Natural killer cell treated with Interleukin-12 subunit alpha and Interleukin-12 subunit beta and Interleukin-15 and Interleukin-18, amount 100 ng/mL, for 72 hours (primary cell): ENCODE measurements at regions not wholly inside any gene's neighbourhood (a gene's known extent, or its start where the extent isn't known, plus 50 kb on each side); places are given as distances from the start of the nearest gene placed in this dataset.

Experiments used
- ATAC-seq, 2 donors: fragments of 150-1000 bp; cut with Tn5 transposase in 1 of 2; sonication (Bioruptor Pico), chemical (Tn5 transposase) in 1 of 2; 2 replicates each; pipeline ENCODE4 v1.10.0; 2021
- DNase-seq: peaks from one replicate; pipeline ENCODE4 v3.0.0; 2022; ENCODE audit warnings: low spot score
- H3K27ac Mint-ChIP-seq, 2 donors: 1 replicate in 1 of 2; 2 replicates in 1 of 2; pipeline ENCODE4 v1.8.0; 2022; ENCODE audit warnings: mixed read lengths in 2 of 2, mild to moderate bottlenecking in 1 of 2, moderate library complexity in 1 of 2
- H3K27me3 Mint-ChIP-seq, 2 donors: 1 replicate in 1 of 2; 2 replicates in 1 of 2; pipeline ENCODE4 v1.8.0; 2022; ENCODE audit warnings: mixed read lengths in 2 of 2
- H3K36me3 Mint-ChIP-seq: one replicate; pipeline ENCODE4 v1.8.0; 2022; ENCODE audit warnings: mixed read lengths
- H3K4me1 Mint-ChIP-seq, 2 donors: 1 replicate in 1 of 2; 2 replicates in 1 of 2; pipeline ENCODE4 v1.8.0; 2022; ENCODE audit warnings: low read depth in 2 of 2, mixed read lengths in 2 of 2, mild to moderate bottlenecking in 1 of 2
- H3K4me3 Mint-ChIP-seq: one replicate; pipeline ENCODE4 v1.8.0; 2022; ENCODE audit warnings: mixed read lengths
- H3K9me3 Mint-ChIP-seq: 2 replicates; pipeline ENCODE4 v1.8.0; 2022; ENCODE audit warnings: mixed read lengths

- no peak for DNase-seq
- peaks cover 8 to 11% of the 10 kb centered on the region in 2 donors for H3K27me3 Mint-ChIP-seq
- no peak for ATAC-seq
- no peak overlapping the region for H3K4me3 Mint-ChIP-seq
- H3K36me3 Mint-ChIP-seq = no peaks in the 10 kb centered on the region
- H3K4me1 Mint-ChIP-seq = no peaks in the 10 kb centered on the region
- no peaks in the 10 kb centered on the region for H3K9me3 Mint-ChIP-seq
- no peak overlapping the region for H3K27ac Mint-ChIP-seq
Observed at GRCh38 chr7:37534893-37535610, 86.4 kb upstream of the ELMO1 start.

GRCh38 chr7:37535841-37536240 is 87.2 kb upstream of the ELMO1 start:
- no peak overlapping the region for H3K27ac Mint-ChIP-seq
- no peaks in the 10 kb centered on the region for H3K36me3 Mint-ChIP-seq
- H3K9me3 Mint-ChIP-seq = no peaks in the 10 kb centered on the region
- no peak overlapping the region for H3K4me3 Mint-ChIP-seq
- peaks cover 8 to 11% of the 10 kb centered on the region in 2 donors for H3K27me3 Mint-ChIP-seq
- ATAC-seq = no peak
- DNase-seq = no peak
- H3K4me1 Mint-ChIP-seq = no peaks in the 10 kb centered on the region

GRCh38 chr7:37536706-37537105 is 88.0 kb upstream of the ELMO1 start:
- ATAC-seq = no peak
- H3K27me3 Mint-ChIP-seq = peaks cover 8 to 11% of the 10 kb centered on the region in 2 donors
- no peak for DNase-seq
- H3K36me3 Mint-ChIP-seq = no peaks in the 10 kb centered on the region
- no peaks in the 10 kb centered on the region for H3K9me3 Mint-ChIP-seq
- H3K4me3 Mint-ChIP-seq = no peak overlapping the region
- no peaks in the 10 kb centered on the region for H3K4me1 Mint-ChIP-seq
- H3K27ac Mint-ChIP-seq = no peak overlapping the region

- Mint-ChIP-seq H3K4me3 (no peak overlapping the region), H3K4me1 (no peaks in the 10 kb centered on the region), H3K36me3 (no peaks in the 10 kb centered on the region), H3K27ac (no peak overlapping the region), H3K27me3 (peaks cover 8 to 11% of the 10 kb centered on the region in 2 donors), H3K9me3 (no peaks in the 10 kb centered on the region)
- DNase-seq = no peak
- no peak for ATAC-seq
Observed at GRCh38 chr7:37537439-37537838, 88.8 kb upstream of the ELMO1 start.

GRCh38 chr7:37538945-37539344 is 90.3 kb upstream of the ELMO1 start:
- Mint-ChIP-seq H3K36me3 (no peaks in the 10 kb centered on the region), H3K4me1 (no peaks in the 10 kb centered on the region), H3K27ac (no peak overlapping the region), H3K4me3 (no peak overlapping the region), H3K9me3 (no peaks in the 10 kb centered on the region), H3K27me3 (peaks cover 0 to 3% of the 10 kb centered on the region in 2 donors)
- no peak for ATAC-seq
- no peak for DNase-seq

GRCh38 chr7:37540917-37541316 is 92.3 kb upstream of the ELMO1 start:
- DNase-seq = no peak
- H3K27ac Mint-ChIP-seq = no peak overlapping the region
- H3K4me1 Mint-ChIP-seq = no peaks in the 10 kb centered on the region
- no peak overlapping the region for H3K4me3 Mint-ChIP-seq
- H3K9me3 Mint-ChIP-seq = no peaks in the 10 kb centered on the region
- ATAC-seq = no peak
- peaks cover 0 to 7% of the 10 kb centered on the region in 2 donors for H3K27me3 Mint-ChIP-seq
- no peaks in the 10 kb centered on the region for H3K36me3 Mint-ChIP-seq

- H3K27me3 Mint-ChIP-seq = peaks cover 0 to 7% of the 10 kb centered on the region in 2 donors
Observed at GRCh38 chr7:37541810-37542443, 93.3 kb upstream of the ELMO1 start.

GRCh38 chr7:37545619-37546534 is 97.2 kb upstream of the ELMO1 start:
- Mint-ChIP-seq H3K27me3 (peaks cover 0 to 7% of the 10 kb centered on the region in 2 donors), H3K36me3 (no peaks in the 10 kb centered on the region), H3K4me1 (no peaks in the 10 kb centered on the region), H3K4me3 (no peak overlapping the region), H3K9me3 (no peaks in the 10 kb centered on the region), H3K27ac (no peak overlapping the region)
- DNase-seq (no peak), ATAC-seq (no peak)

More at GRCh38 chr7:37541810-37542443, 93.3 kb upstream of the ELMO1 start:
- Mint-ChIP-seq H3K27ac (no peak overlapping the region), H3K4me3 (no peak overlapping the region), H3K36me3 (no peaks in the 10 kb centered on the region), H3K9me3 (no peaks in the 10 kb centered on the region), H3K4me1 (no peaks in the 10 kb centered on the region)
- DNase-seq (no peak), ATAC-seq (no peak)

GRCh38 chr7:37546677-37547076 is 98.0 kb upstream of the ELMO1 start:
- Mint-ChIP-seq H3K9me3 (no peaks in the 10 kb centered on the region), H3K27me3 (peaks cover 5 to 9% of the 10 kb centered on the region in 2 donors), H3K4me3 (no peak overlapping the region), H3K36me3 (no peaks in the 10 kb centered on the region), H3K27ac (no peak overlapping the region), H3K4me1 (no peaks in the 10 kb centered on the region)
- DNase-seq = no peak
- ATAC-seq = no peak

GRCh38 chr7:37549076-37549931 is 100.6 kb upstream of the ELMO1 start:
- no peak overlapping the region for H3K27ac Mint-ChIP-seq
- H3K27me3 Mint-ChIP-seq = peaks cover 8 to 13% of the 10 kb centered on the region in 2 donors
- H3K4me1 Mint-ChIP-seq = no peaks in the 10 kb centered on the region
- no peak for ATAC-seq
- H3K4me3 Mint-ChIP-seq = no peak overlapping the region
- DNase-seq = no peak
- H3K9me3 Mint-ChIP-seq = no peaks in the 10 kb centered on the region
- H3K36me3 Mint-ChIP-seq = no peaks in the 10 kb centered on the region

GRCh38 chr7:37550426-37550825 is 101.8 kb upstream of the ELMO1 start:
- DNase-seq = no peak
- ATAC-seq = no peak
- H3K27ac Mint-ChIP-seq = no peak overlapping the region
- H3K9me3 Mint-ChIP-seq = no peaks in the 10 kb centered on the region
- H3K36me3 Mint-ChIP-seq = no peaks in the 10 kb centered on the region
- H3K27me3 Mint-ChIP-seq = peaks cover 8 to 9% of the 10 kb centered on the region in 2 donors
- no peak overlapping the region for H3K4me3 Mint-ChIP-seq
- H3K4me1 Mint-ChIP-seq = no peaks in the 10 kb centered on the region

- DNase-seq (no peak), ATAC-seq (no peak)
- no peaks in the 10 kb centered on the region for H3K4me1 Mint-ChIP-seq
- H3K4me3 Mint-ChIP-seq = no peak overlapping the region
- H3K27me3 Mint-ChIP-seq = peaks cover 6 to 8% of the 10 kb centered on the region in 2 donors
- H3K9me3 Mint-ChIP-seq = no peaks in the 10 kb centered on the region
- no peak overlapping the region for H3K27ac Mint-ChIP-seq
- H3K36me3 Mint-ChIP-seq = no peaks in the 10 kb centered on the region
Observed at GRCh38 chr7:37550872-37551271, 102.2 kb upstream of the ELMO1 start.

GRCh38 chr7:37552030-37552429 is 103.4 kb upstream of the ELMO1 start:
- Mint-ChIP-seq H3K4me1 (no peaks in the 10 kb centered on the region), H3K9me3 (no peaks in the 10 kb centered on the region), H3K4me3 (no peak overlapping the region), H3K27me3 (peaks cover 6 to 8% of the 10 kb centered on the region in 2 donors), H3K36me3 (no peaks in the 10 kb centered on the region), H3K27ac (no peak overlapping the region)
- ATAC-seq = no peak
- DNase-seq = no peak
